ENCODE measurements at regions not wholly inside any gene's neighbourhood (a gene's known extent, or its start where the extent isn't known, plus 50 kb on each side); places are given as distances from the start of the nearest gene placed in this dataset.

DNA sequence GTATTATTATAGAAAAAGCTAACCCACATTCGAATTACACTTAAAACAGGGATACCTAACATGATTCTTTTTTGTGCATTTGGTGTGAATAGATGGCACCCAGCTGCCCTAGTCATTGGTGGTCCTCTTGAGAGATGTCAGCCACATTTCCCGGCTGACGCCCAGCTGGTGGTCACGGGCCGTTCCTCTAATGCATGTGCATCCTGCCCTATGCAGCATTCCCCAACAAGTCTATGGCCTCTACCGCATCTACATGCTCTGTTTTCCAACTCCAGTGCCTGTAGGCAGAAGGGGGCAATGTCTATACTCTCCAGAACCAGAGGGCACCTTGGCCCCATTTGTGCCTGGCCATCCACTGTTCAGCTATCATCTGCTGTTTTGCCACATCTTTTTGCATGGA lies 78.6 kb upstream of the PRICKLE2 start:
- TF ChIP-seq, protein P1, sequence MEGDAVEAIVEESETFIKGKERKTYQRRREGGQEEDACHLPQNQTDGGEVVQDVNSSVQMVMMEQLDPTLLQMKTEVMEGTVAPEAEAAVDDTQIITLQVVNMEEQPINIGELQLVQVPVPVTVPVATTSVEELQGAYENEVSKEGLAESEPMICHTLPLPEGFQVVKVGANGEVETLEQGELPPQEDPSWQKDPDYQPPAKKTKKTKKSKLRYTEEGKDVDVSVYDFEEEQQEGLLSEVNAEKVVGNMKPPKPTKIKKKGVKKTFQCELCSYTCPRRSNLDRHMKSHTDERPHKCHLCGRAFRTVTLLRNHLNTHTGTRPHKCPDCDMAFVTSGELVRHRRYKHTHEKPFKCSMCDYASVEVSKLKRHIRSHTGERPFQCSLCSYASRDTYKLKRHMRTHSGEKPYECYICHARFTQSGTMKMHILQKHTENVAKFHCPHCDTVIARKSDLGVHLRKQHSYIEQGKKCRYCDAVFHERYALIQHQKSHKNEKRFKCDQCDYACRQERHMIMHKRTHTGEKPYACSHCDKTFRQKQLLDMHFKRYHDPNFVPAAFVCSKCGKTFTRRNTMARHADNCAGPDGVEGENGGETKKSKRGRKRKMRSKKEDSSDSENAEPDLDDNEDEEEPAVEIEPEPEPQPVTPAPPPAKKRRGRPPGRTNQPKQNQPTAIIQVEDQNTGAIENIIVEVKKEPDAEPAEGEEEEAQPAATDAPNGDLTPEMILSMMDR (IDR thresholded peaks at IDR 0.05), result no peak

DNA sequence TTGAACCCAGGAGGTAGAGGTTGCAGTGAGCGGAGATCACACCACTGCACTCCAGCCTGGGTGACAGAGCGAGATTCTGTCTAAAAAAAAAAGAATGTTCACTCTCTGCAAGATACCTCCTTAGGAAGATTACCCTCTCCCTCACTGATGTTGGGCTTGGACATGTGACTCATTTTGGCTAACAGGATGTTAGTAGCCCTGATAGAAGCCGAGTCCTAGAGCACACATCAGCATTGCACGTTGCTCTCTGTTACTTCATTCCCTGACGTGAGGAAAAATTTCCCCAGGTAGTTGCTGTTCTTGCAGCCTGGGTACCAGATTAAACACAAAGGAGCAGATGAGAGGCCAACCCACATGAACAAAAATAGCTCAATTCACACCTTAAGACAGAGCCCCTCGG lies 78.1 kb upstream of the PRICKLE2 start:
- no peak overlapping the region for H3K27ac Mint-ChIP-seq (ENCODE audit: unreplicated experiment)
- DNase-seq (ENCODE audit: extremely low spot score, unreplicated experiment), result no peak
- TF ChIP-seq, protein P1 (IDR thresholded peaks at IDR 0.05), result no peak
- no peak overlapping the region for H3K4me3 Mint-ChIP-seq (ENCODE audit: unreplicated experiment)
- no peaks in the 10 kb centered on the region for H3K27me3 Mint-ChIP-seq (ENCODE audit: unreplicated experiment)
- no peaks in the 10 kb centered on the region for H3K9me3 Mint-ChIP-seq (ENCODE audit: unreplicated experiment)
- no peaks in the 10 kb centered on the region for H3K36me3 Mint-ChIP-seq (ENCODE audit: unreplicated experiment)
- H3K4me1 Mint-ChIP-seq (ENCODE audit: unreplicated experiment), result peaks cover 7% of the 10 kb centered on the region

More for the DNA sequence above, 78.6 kb upstream of the PRICKLE2 start:
- H3K9me3 Mint-ChIP-seq (ENCODE audit: unreplicated experiment), result no peaks in the 10 kb centered on the region
- no peaks in the 10 kb centered on the region for H3K27me3 Mint-ChIP-seq (ENCODE audit: unreplicated experiment)
- no peaks in the 10 kb centered on the region for H3K36me3 Mint-ChIP-seq (ENCODE audit: unreplicated experiment)
- DNase-seq (ENCODE audit: extremely low spot score, unreplicated experiment), result no peak
- no peak overlapping the region for H3K4me3 Mint-ChIP-seq (ENCODE audit: unreplicated experiment)
- H3K4me1 Mint-ChIP-seq (ENCODE audit: unreplicated experiment), result peaks cover 7% of the 10 kb centered on the region
- no peak overlapping the region for H3K27ac Mint-ChIP-seq (ENCODE audit: unreplicated experiment)

DNA sequence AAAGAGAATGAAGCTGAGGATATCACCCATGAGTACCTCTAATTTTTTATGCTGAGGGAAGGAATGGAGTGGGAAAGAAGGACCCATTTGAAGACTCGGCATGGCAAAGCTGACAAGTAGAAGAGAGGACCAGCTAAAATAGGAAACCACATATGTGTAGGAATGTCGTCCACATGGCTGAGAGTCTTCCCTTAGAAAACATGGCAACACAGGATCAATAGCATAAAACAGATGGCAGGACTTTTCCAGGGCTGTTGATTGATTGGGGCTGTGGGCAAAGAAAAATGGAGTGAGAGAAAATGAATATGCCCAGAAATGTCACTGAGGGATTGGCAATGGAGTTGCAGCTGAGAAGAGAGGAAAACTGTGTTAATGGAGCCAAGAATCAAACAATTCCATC lies 76.2 kb upstream of the PRICKLE2 start:
- Mint-ChIP-seq H3K27me3 (ENCODE audit: unreplicated experiment) (no peaks in the 10 kb centered on the region), H3K27ac (ENCODE audit: unreplicated experiment) (no peak overlapping the region), H3K9me3 (ENCODE audit: unreplicated experiment) (peaks cover 7% of the 10 kb centered on the region), H3K4me1 (ENCODE audit: unreplicated experiment) (peaks cover 7% of the 10 kb centered on the region), H3K4me3 (ENCODE audit: unreplicated experiment) (no peak overlapping the region), H3K36me3 (ENCODE audit: unreplicated experiment) (peaks cover 4% of the 10 kb centered on the region)
- no peak for DNase-seq (ENCODE audit: extremely low spot score, unreplicated experiment)
- TF ChIP-seq, protein P1 (IDR thresholded peaks at IDR 0.05), result no peak

DNA sequence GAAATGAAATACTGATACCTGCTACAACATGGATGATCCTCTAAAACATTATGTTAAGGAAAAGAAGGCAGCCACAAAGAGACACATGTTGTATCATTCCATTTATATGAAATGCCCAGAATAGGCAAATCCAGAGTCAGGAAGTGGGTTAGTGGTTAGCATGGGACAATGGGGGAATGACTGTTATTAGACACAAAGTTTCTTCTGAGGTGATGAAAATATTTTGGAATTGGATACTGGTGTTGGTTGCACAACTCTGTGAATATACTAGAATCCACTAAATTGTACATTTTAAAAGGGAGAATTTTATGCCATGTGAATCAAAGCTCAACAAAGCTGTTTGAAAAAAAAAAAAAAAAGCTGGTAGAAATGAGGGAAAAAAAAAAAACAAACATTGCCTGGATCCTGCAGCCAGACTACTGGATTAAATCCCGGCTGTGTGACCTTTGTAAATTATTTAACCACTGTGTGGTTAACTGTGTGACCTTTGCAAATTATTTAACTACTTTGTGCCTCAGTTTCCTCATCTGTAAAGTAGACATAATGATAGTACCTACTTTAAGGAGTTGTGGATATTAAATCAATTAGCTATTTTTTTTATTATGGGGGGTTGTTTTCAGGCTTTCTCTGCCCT lies 75.6 kb upstream of the PRICKLE2 start:
- no peak for DNase-seq (ENCODE audit: extremely low spot score, unreplicated experiment)
- peaks cover 7% of the 10 kb centered on the region for H3K9me3 Mint-ChIP-seq (ENCODE audit: unreplicated experiment)
- H3K27ac Mint-ChIP-seq (ENCODE audit: unreplicated experiment), result no peak overlapping the region

DNA sequence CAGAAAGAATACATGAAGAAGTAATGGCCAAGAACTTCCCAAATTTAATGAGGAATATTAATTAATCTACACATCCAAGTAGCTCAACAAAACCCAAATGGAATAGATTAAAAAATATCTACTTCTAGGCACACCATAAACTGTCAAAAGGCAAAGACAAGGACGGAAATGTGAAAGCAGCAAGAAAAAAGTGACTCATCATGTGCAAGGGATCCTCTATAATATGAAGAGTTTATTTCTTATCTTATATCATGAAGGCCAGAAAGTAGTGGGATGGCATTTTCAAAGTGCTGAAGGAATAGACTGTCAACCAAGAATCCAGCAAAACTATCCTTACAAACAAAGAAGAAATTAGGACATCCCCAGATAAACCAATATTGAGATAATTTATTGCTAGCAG lies 73.9 kb upstream of the PRICKLE2 start:
- no peak for DNase-seq (ENCODE audit: extremely low spot score, unreplicated experiment)
- peaks cover 7% of the 10 kb centered on the region for H3K9me3 Mint-ChIP-seq (ENCODE audit: unreplicated experiment)
- TF ChIP-seq, protein P1 (IDR thresholded peaks at IDR 0.05), result no peak
- no peak overlapping the region for H3K4me3 Mint-ChIP-seq (ENCODE audit: unreplicated experiment)
- H3K4me1 Mint-ChIP-seq (ENCODE audit: unreplicated experiment), result peaks cover 10% of the 10 kb centered on the region
- H3K27ac Mint-ChIP-seq (ENCODE audit: unreplicated experiment), result no peak overlapping the region
- H3K36me3 Mint-ChIP-seq (ENCODE audit: unreplicated experiment), result peaks cover 4% of the 10 kb centered on the region
- no peaks in the 10 kb centered on the region for H3K27me3 Mint-ChIP-seq (ENCODE audit: unreplicated experiment)

More for the DNA sequence above, 75.6 kb upstream of the PRICKLE2 start:
- Mint-ChIP-seq H3K27me3 (ENCODE audit: unreplicated experiment) (no peaks in the 10 kb centered on the region), H3K36me3 (ENCODE audit: unreplicated experiment) (peaks cover 4% of the 10 kb centered on the region), H3K4me3 (ENCODE audit: unreplicated experiment) (no peak overlapping the region), H3K4me1 (ENCODE audit: unreplicated experiment) (peaks cover 7% of the 10 kb centered on the region)
- TF ChIP-seq, protein P1 (IDR thresholded peaks at IDR 0.05), result no peak
